GM18511 (cell line): ENCODE measurements at regions not wholly inside any gene's neighbourhood (a gene's known extent, or its start where the extent isn't known, plus 50 kb on each side); places are given as distances from the start of the nearest gene placed in this dataset.

ENCODE experiments used
- ATAC-seq: cut with Tn5 transposase; IDR thresholded peaks from one replicate; pipeline ENCODE4 v1.9.1; 2021; ENCODE audit warnings: mild to moderate bottlenecking, moderate library complexity; ENCODE audit not compliant: unreplicated experiment

GRCh38 chr6:22804620-22805261 lies 235.4 kb downstream of the HDGFL1 start:
- ATAC-seq, result no peak

- ATAC-seq, result no peak
Observed at GRCh38 chr6:22807261-22807660, 237.9 kb downstream of the HDGFL1 start.

GRCh38 chr6:22807818-22808217 lies 238.5 kb downstream of the HDGFL1 start:
- no peak for ATAC-seq

GRCh38 chr6:22808466-22808865 lies 239.1 kb downstream of the HDGFL1 start:
- ATAC-seq, result no peak

- no peak for ATAC-seq
Observed at GRCh38 chr6:22809370-22809769, 240.0 kb downstream of the HDGFL1 start.

- no peak for ATAC-seq
Observed at GRCh38 chr6:22819209-22819608, 249.8 kb downstream of the HDGFL1 start.

- ATAC-seq, result no peak
Observed at GRCh38 chr6:22821664-22822320, 252.4 kb downstream of the HDGFL1 start.

GRCh38 chr6:22825210-22825609 lies 255.8 kb downstream of the HDGFL1 start:
- no peak for ATAC-seq

GRCh38 chr6:22826961-22827360 lies 257.6 kb downstream of the HDGFL1 start:
- ATAC-seq, result no peak

GRCh38 chr6:22827760-22828159 lies 258.4 kb downstream of the HDGFL1 start:
- no peak for ATAC-seq

- no peak for ATAC-seq
Observed at GRCh38 chr6:22828179-22829062, 259.1 kb downstream of the HDGFL1 start.

GRCh38 chr6:22829070-22829469 lies 259.7 kb downstream of the HDGFL1 start:
- ATAC-seq, result no peak

- ATAC-seq, result no peak
Observed at GRCh38 chr6:22830463-22830862, 261.1 kb downstream of the HDGFL1 start.

- no peak for ATAC-seq
Observed at GRCh38 chr6:22833191-22833590, 263.8 kb downstream of the HDGFL1 start.

GRCh38 chr6:22838345-22838744 lies 269.0 kb downstream of the HDGFL1 start:
- ATAC-seq, result no peak

GRCh38 chr6:22845467-22845866 lies 276.1 kb downstream of the HDGFL1 start:
- ATAC-seq, result no peak

- ATAC-seq, result no peak
Observed at GRCh38 chr6:22848121-22848520, 278.8 kb downstream of the HDGFL1 start.

- no peak for ATAC-seq
Observed at GRCh38 chr6:22849921-22850320, 280.6 kb downstream of the HDGFL1 start.

- ATAC-seq, result no peak
Observed at GRCh38 chr6:22852101-22852500, 282.7 kb downstream of the HDGFL1 start.

GRCh38 chr6:22873513-22874136 lies 304.3 kb downstream of the HDGFL1 start:
- ATAC-seq, result no peak

- no peak for ATAC-seq
Observed at GRCh38 chr6:22875845-22876244, 306.5 kb downstream of the HDGFL1 start.
